Hematopoietic multipotent progenitor cell (in vitro differentiated cells): ENCODE measurements at regions not wholly inside any gene's neighbourhood (a gene's known extent, or its start where the extent isn't known, plus 50 kb on each side); places are given as distances from the start of the nearest gene placed in this dataset.
A peak's percentile ranks its signal among the peaks of the same experiment; 100 is the strongest.
"Not testable (repeated sequence)": the region's sequence is repeated elsewhere in the genome, so short reads cannot be mapped to it uniquely, and the experiment has no call there.

Experiments used
- DNase-seq, 3 donors: peaks; one replicate each; pipeline ENCODE4 v3.0.0-alpha.2; 2011 to 2015; ENCODE audit warnings: low read depth in 2 of 3, low spot score in 2 of 3

DNA sequence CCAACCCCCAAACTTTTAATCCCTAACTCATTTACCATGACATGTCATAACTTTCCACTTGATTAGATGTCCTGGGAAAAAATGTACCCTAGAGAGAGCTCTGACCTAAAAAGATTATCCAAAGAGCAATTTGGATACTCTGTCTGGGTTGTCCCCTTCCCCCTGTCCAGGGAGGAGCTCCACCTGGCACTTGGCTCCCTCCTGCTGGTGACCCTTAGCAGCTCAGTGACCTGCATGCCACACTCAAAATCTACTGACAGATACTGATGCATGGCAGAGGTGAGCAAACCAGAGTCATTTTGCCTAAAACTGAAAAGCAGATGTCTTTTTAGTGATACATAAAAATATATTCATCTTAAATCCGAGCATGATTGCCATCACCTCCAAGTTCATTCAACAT, 442.3 kb upstream of the CHRM3 start:
- DNase-seq = no peak

DNA sequence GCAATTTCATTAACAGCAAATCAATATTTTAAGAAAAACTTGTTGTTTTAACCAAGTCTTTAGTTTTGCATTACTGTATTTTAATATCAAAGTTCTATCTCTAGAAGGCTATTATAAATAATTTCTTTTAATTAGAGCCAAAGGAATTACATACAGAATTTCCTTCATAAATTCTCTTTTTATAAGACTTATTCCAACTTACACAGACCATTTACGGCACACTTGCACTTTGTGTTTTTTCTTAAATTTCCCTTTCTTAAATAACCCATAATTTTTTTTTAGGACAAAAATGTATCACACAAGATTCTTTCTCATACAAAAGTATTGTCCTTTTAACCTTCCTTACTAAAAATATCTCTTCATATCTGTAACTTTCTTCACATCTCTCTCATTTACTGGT, 458.5 kb upstream of the CHRM3 start:
- no peak for DNase-seq

DNA sequence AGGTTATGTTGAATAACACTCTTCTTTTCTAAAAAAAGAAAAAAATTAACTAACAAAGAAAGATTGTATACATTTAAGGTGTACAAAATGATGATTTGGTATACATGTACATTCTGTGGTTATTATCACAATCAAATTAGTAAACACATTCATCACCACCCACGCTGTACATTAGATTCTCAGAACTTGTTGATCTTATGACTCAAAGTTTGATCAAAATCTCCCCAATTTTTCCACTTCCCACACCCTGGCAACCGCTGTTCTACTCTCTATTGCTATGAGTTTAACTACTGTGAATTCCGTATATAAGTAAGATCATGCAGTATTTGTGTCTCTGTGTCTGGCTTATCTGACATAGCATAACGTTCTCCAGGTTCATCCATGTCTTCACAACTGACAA, 469.5 kb upstream of the CHRM3 start:
- no peak for DNase-seq

DNA sequence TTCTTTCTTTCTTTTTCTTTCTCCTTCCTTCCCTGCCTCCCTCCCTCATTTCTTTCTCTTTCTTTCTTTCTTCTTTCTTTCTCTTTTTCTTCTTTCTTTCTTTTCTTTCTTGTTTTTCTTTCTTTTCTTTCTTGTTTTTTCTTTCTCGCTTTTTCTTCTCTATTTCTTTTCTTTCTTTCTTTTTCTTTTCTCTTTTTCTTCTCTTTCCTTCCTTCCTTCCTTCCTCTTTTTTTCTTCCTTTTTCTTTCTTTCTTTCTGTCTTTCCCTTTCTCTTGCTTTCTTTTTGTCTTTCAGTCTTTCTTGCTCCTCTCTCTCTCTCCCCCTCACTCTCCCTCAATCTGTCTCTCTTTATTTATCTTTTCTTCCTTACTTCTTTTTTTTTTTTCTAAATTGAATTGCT, 472.0 kb upstream of the CHRM3 start:
- DNase-seq = no peak

DNA sequence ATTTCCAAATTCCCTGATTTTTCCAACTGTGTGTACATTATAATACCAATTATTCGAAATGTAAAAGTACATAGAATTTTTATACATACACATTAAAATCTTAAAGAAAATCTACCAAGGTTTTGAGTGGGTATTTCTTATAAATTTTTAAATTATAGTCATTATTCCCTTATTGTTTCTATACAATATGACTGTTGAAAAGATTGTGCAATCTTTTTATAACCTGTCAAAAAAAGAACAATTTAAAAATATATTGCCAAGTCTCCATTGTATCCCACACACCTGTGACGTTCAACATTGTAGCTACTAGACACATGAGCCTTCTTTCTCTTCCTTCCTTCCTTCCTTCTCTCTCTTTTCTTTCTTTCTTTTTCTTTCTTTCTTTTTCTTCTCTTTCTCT, 473.2 kb upstream of the CHRM3 start:
- DNase-seq = no peak

DNA sequence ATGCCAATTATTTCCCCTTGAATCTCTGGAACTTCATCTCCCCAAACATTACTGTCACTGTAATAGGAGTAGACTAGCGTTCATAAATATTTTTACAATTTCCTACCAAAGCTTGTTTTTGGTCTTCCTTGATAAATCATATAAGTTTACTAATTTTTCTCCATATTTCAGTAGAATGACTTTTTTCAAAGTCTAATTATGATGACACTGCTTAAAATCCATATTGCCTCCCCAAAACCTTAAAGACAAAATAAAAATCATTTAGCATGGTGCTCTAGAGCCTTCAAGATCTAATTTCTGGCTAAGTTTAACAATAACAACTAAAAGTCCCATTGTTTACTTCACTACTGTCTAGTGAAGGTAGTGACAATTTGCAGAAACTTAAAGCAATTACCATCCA, 474.2 kb upstream of the CHRM3 start:
- DNase-seq = no peak

DNA sequence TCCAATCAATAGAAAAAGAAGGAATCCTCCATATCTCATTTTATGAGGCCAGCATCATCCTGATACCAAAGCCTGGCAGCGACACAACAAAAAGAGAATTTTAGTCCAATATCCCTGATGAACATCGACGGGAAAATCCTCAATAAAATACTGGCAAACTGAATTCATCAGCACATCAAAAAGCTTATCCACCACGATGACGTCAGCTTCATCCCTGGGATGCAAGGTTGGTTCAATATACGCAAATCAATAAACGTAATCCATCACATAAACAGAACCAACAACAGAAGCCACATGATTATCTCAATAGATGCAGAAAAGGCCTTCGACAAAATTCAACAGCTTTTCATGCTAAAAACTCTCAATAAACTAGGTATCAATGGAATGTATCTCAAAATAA, 483.6 kb upstream of the CHRM3 start:
- DNase-seq = not testable (repeated sequence)

DNA sequence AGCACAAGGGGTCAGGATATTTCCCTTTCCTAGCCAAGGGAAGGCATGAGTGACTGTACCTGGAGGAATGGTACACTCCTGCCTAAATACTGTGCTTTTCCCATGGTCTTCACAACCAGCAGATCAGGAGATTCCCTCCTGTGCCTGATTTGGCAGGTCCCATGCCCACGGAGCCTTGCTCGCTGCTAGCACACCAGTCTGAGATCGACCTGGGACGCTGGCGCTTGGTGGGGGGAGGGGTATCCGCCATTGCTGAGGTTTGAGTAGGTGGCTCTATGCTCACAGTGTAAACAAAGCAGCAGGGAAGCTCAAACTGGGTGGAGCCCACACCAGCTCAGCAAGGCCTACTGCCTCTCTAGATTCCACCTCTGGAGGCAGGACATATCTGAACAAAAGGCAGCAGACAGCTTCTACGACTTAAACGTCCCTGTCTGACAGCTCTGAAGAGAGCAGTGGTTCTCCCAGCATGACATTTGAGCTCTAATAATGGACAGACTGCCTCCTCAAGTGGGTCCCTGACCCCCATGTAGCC, 486.0 kb upstream of the CHRM3 start:
- no peak for DNase-seq

DNA sequence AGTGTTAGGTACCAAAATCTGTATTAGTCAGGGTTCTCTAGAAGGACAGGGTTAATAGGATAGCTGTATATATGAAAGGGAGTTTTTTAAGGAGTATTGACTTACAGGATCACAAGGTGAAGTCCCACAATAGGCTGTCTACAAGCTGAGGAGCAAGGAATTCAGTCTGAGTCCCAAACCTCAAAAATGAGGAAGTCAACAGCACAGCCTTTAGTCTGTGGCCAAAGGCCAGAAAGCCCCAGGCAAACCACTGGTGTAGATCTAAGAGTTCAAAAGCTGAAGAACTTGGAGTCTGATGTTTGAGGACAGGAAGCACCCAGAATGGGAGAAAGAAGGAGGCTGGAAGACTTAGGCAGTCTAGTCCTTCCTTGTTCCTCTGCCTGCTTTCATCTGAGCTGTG, 487.5 kb upstream of the CHRM3 start:
- DNase-seq = peak in 2 of 3 donors; percentile 15 to 72

DNA sequence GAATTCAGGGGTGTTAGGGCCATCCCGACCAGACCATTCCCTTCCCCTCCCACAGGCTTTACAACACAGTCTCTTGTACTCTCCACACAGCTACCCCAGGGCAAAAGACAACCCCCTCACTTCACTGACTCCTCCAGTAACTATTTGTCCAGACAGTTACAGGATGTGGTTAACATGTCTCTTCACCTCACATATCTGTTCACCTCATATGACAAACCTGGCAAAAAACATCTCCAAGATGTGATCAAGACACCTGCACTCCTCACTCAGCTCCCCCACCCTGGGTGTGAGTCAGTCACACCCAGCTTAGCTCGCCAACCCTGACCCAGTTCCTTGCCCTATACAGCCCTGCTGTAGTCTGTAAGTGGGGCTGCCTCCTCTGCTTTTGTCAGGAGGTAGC, 490.5 kb upstream of the CHRM3 start:
- DNase-seq = no peak

DNA sequence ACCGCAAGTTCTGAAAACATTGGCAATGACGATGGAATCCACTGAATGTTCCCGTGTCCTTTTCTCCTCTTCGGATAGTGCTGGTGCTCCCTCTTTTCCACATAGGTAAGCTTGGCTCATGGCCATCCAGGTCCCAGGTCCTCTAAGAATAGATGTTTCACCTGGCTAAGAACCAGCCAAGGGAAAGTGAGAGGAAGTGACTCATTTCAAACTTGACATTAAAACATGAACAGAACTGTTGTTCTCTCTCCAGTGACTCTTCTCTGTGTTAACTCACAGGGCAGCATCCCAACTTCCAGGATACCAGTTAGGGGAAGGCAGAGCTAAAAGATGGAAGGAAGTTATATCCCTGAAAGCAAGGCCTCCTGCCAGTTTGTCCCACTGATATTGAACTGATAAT, 493.8 kb upstream of the CHRM3 start:
- no peak for DNase-seq

DNA sequence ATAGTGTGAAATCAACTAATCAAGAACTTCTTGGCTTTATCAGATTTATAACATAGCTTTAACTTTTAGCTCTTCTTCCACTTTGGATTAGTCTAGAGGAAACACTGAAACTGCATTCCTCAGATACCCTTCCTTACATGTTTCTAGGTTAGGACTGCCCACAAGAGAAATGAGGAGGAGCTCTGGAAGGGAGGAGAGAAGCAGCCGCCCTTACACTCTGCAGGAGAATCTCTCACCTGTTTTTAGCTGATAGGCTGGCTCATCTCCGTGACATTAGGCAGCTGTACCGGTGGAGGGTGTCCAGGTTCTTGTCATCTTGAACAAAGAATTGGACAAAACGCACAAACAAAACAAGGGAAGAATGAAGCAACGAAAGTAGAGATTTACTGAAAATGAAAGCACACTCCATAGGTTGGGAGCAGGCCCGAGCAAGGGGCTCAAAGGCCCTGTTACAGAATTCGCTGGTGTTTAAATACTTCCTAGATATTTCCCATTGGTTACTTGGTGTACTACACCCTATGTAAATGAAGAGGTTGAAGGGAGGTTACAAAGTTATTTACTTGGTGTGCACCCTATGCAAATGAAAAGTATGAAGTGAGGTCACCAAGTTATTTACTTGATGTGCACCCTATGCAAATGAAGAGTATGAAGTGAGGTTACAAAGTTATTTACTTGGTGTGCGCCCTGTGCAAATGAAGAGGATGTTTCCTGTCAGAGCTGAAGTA, 524.9 kb upstream of the CHRM3 start:
- DNase-seq = no peak

DNA sequence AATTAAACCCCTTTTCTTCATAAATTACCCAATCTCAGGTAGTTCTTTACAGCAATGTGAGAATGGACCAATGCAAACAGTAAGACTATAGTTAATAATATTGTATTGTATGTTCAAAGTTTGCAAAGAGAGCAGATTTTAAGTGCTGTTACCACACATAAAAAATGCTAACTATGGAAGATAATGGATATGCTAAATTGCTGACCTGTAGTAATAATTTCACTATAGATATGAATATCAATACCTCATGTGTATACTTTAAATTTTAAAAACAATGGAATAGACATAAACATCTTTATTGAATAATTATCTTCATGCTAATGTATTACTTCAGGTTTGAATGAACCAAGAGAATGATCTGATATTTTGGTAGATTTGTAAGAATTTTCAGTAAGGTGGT, 552.4 kb upstream of the CHRM3 start:
- no peak for DNase-seq

DNA sequence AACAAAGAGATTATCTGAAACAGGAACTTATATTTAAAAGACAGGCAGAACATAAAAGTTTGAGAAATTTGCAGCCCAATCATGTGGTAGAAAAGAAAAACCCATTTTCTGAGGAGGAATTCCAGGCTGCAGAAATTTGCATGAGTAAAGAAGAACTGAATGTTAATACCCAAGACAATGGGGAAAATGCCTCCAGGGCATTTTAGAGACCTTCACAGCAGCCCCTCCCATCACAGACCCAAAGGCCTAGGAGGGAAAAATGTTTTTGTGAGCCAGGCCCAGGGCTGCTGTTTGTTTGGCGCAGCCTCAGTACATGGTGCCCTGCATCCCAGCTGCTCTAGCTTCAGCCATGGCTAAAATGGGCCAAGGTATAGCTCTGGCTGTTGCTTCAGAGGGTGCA, 554.3 kb upstream of the CHRM3 start:
- DNase-seq = no peak

DNA sequence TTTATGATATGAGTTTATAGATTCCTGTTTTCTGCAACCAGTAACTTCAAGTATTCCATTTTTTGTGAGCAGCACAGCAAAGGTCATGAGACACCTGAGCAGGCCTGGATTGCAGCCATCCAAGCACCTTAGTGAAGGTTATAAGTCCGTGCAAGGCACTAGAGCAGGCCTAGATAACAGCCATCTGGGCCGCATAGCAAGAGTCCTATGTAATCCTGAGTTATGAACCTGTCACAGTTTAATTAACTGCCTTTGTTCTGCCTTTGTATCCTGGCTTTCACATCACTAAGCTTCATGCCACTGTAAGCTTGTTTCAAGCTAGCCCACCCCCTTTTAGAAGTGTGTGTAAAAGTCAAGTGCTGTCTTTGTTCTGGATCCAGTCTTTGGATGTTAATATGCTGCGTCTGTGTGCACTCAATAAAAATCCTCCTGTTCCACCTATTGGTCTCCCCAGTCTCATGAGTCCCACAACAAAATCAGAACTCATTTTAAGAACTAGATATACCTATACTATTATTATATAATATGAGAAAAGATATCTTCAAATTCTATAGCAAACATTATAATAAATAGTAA, 556.2 kb upstream of the CHRM3 start:
- no peak for DNase-seq

DNA sequence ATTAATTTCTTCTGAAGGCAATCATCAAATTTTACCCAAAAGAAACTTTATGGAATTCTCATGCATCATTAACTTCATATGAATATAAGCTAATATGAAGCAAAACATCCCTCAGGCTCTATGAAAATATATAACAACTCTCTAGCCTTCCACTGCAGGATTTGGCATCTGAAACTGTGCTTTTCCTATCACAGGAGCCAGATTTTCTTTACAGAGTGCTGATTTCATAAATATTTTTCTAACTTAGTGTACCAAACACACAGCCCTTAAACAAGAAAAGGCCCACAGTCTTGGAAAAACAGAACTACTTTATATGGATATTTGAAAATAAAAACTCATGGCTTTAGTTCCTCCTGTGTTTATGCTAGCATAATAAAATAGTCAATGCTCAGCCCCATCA, 559.5 kb upstream of the CHRM3 start:
- no peak for DNase-seq

DNA sequence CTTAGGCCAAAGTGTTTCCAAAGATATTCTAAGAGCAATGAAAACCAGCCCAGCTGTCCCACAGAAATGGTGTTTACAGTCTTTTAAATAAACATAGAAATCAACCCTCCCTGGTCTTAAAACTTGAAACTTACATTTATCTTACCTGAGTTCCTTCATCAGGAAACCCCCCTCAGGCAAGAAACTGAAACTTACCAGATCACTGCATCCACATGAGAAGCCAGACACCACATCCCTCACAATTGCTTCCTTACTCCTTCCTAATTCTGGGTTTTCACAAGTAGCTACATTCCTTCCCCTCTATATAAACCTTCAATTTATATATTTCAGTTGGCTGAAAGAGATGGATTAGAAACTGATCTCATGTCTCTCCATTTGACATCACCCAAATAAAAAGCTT, 563.0 kb upstream of the CHRM3 start:
- no peak for DNase-seq

DNA sequence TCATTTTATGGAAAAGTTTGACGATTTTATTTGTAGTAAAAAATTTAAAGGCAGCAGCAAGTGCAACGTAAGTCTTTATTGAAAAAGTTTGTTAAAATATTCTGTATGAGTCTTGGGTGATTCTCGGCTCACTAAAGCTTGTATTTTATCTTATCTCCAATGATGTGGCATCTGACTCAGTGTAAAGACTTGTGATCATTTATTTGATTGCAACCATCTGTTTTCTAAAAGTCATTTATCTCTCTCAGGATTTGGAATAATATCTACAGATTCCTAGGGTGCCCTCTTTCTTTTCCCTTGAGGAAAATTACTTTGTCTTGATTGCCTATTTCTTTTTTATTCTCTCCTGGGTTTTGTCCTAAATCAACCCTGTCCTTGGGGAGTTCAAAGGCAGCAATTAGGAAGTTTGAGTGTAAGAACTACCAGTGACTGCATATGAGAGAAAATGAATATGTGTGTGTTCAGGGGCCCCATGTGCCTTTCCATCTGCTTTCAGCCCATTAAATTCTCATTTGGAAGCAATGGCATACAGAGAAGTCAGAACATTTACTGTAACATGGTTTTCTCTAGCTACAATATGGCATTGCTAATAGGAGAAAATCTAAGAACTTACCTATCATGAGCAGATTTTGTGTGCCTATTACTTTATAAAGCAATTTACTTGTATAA, 575.0 kb upstream of the CHRM3 start:
- DNase-seq = no peak

DNA sequence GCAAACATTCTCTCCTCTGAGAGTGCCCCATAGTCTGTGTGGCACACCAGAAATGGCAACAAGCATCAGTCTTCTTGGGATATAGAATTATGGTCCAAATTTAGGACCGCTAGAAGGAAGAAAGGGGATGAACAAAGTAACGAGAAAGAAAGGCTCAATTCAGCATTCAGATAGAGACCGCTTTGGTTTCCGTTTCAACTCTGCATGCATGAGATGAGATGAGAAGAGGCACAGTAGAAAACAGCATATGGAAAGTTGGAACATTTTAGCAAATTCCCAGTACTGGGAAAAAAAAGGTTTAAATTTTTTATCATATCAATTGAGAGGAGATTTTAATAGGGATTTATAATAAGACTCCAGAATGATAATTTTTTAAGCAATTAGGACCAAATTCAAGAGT, 595.5 kb upstream of the CHRM3 start:
- DNase-seq = no peak

DNA sequence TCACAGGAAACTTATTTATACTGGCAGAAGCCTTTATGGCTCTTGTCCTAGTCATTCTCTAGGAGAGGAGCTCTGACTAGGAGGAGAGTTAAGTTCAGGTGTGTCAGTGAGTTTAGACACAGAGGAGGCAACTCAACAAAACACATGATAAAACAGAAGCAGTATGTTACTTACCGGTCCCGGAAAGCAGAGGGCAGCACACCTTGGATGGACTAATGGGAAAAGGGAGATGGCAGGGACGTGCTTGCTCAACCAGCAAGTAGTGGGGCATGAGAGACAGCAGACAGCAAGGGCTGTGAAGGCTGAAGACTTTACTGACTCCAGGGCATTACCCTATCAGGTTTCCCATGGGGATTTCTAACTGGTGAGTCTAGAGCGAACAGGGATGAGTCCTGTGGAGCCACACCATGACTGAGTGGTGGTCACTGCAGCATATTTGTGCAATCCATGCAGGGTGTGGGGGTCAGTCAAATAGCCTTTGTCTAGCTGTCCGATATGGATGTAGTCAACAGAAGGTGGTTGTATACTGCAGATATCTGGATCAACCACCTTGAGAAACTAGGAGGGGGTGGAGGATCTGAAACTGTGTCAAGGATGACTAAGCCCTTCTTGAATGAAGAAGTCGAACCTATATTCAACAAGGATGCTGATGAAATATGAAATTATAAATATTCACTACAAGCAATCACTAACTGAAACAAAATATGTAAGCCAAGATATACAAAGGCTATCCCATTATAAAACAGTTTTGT, 596.3 kb upstream of the CHRM3 start:
- no peak for DNase-seq

DNA sequence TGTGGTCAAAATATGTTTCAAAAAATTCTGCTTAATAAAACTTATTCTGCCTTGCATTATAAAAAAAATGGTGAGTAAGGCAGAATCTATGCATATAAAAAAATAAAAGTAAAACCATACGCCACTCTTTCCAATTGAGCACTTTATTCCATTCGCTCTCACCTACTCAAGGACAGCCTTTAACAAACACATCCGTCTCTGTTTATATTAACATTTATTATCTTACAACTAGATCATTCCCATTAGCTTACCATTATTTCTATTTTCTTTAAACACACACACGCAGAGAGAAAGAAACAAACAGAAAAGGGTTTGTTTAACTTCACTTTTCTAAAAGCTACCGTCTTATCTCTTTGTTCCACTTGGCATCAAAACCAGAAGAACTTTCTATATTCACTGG, 598.9 kb upstream of the CHRM3 start:
- no peak for DNase-seq
